HG03095 (cell line): ENCODE measurements at regions not wholly inside any gene's neighbourhood (a gene's known extent, or its start where the extent isn't known, plus 50 kb on each side); places are given as distances from the start of the nearest gene placed in this dataset.
A peak's percentile ranks its signal among the peaks of the same experiment; 100 is the strongest.
"Not testable (repeated sequence)": the region's sequence is repeated elsewhere in the genome, so short reads cannot be mapped to it uniquely, and the experiment has no call there.

Experiments used
- ATAC-seq: cut with Tn5 transposase; IDR thresholded peaks from one replicate; pipeline ENCODE4 v1.9.1; 2021; ENCODE audit warnings: moderate library complexity; ENCODE audit not compliant: unreplicated experiment

DNA sequence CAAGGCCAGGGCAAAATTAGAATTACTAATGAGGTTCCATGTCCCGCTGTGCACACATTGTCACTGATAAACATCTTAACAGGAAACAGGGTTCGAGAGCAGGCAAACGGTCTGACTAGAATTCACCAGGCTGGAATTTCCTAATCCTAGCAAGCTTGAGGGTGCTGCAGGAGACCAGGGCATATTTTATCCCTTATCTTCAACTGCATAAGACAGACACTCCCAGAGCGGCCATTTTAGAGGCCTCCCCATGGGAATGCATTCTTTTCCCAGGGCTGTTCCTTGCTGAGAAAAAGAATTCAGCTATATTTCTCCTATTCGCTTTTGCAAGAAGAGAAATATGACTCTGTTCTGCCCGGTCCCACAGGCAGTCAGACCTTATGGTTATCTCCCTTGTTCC is 282.5 kb upstream of the TACR3 start:
- not testable (repeated sequence) for ATAC-seq

GRCh38 chr4:103998756-103999155 is 279.0 kb upstream of the TACR3 start:
- no peak for ATAC-seq

DNA sequence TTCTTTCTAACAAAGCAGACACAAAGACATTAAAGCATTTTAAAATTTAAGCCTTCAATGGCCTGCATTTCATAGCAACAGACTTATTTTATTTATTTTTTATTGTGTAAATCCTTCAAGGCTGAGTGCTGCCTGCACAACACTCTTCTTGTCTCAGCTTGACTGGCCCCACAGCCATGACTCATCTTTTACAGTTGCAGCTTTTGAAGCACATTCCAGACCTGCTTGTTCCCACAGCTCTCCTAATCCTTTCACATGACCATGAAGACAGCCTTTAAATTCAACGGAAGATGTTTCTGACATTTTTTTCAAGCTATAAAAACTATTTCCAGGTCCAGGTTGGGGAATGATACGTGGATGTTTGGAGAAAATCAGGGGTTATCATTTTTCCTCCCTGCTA is 276.9 kb upstream of the TACR3 start:
- ATAC-seq: no peak

- no peak for ATAC-seq
These were observed 276.3 kb upstream of the TACR3 start for GRCh38 chr4:103996064-103996463.

- no peak for ATAC-seq
These were observed 274.3 kb upstream of the TACR3 start for GRCh38 chr4:103994059-103994458.

- no peak for ATAC-seq
These were observed 262.7 kb upstream of the TACR3 start for GRCh38 chr4:103982454-103982853.

DNA sequence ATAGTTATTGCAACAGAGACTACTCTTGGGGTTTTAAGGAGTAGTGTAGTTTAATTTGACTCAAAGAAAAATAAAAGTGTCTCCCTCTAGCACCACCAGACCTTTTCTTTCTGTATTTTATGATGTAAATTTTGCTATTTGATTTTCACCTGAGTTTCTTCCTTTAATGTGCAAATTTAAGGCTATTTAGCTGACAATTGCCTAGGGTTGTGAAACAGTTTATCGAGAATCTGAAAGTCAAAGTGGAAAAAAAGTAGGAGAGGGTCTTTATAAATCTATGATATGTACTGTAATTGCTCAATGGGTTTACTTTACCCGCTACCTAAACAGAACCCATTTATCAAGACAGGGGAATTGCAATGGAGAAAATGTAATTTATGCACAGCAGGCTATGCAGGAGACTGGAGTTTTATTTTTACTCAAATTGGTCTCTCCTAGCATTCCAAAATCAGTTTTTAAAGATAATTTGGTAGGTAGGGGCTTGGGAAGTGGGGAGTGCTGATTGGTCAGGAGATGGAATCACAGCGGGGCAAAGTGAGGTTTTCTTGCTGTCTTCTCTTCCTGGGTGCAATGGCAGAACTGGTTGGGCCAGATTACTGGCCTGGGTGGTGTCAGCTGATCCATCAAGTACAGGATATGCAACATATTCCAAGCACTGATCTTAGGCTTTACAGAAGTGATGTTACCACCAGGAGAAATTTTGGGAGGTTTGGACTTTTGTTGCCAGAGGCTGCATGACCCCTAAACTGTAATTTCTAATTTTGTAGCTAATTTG is 228.6 kb upstream of the TACR3 start:
- no peak for ATAC-seq

DNA sequence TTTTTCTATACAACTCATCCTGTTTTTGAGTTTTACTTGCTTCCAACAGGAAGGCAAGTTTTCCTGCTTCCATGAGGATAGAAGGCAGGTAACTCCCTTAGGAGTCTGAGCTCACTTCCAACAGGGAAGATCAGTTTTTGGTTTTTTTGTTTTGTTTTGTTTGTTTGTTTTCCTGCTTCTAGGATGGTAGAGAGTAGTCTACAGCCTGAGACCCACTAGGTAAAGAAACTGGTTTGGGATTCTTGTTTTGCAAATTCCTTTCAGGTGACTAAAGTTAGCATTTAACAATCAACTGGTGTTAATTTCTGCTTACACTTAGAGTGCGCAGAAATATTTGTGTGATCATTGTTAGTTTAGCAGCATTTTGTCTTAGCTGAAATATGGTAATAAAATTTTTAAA is 227.8 kb upstream of the TACR3 start:
- no peak for ATAC-seq

GRCh38 chr4:103946621-103947268 is 227.0 kb upstream of the TACR3 start:
- ATAC-seq: not testable (repeated sequence)

DNA sequence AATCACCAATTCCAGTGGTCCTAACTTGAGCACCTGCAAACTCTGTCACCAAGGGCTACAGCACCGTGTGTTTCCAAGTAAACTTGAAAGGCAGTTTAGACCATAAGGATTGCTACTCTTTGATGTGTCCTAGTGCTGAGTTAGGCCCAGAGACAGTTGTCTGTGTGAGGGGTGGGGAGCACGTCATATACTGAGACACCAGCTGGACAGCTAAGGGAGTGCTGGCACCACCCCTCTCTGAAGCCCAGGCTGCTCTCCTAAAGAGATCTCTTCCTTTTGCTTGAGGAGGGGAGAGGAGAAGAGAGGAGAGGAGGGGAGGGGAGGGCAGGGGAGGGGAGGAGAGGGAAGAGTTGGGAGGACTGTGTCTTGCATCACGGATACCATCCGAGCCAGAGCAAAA is 218.7 kb upstream of the TACR3 start:
- ATAC-seq: no peak

- ATAC-seq: no peak
These were observed 216.9 kb upstream of the TACR3 start for GRCh38 chr4:103936653-103937145.

DNA sequence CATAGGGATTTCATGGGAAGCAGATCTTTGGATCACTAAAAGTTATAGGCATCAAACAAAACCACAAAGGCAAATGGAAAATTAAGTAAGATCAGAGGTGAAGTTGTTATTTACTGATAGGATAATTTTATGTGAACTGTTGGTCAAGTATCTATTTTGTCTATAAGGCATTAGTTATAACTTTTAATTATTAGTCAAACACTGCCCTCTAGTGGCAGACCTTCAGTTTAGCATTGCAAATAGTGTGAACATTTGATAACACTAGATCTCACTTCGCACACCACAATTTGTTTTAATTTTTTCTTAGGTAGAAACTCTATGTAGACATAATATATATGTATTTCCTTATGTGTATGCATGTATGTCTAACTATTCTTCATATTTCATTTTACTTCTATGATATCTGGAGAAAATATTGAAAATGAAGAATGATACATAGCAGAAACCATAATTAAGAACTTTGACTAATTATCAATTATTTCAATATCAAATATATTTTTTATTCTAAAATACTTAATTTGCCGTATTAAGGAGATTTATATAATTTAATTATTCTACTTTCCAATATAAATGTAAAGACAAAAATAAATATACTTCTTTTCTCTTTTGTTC is 214.5 kb upstream of the TACR3 start:
- peak; percentile 76 for ATAC-seq

GRCh38 chr4:103928370-103928769 is 208.6 kb upstream of the TACR3 start:
- ATAC-seq: no peak

- ATAC-seq: no peak
These were observed 203.8 kb upstream of the TACR3 start for GRCh38 chr4:103923551-103923950.

GRCh38 chr4:103918214-103918613 is 198.4 kb upstream of the TACR3 start:
- ATAC-seq: no peak

GRCh38 chr4:103915224-103915869 is 195.6 kb upstream of the TACR3 start:
- ATAC-seq: peak; percentile 94

- no peak for ATAC-seq
These were observed 187.6 kb upstream of the TACR3 start for GRCh38 chr4:103907414-103907813.

DNA sequence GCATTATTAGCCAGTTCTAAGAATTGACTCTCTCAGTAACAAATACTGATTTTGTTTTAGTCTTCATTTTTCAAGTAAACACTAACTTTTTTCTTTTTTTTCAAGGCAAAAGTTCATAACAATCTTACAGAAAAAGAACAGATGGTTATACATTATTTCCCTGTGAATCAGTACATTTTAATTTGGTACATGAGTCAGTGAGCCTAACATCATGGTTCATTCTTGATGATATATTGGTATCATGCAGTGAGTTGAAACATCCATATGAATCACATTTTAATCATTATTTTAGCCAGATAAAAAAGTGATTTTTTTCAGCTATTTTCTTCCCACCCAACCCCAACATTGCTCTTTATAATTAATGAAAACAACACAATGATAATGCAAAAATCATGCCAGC is 184.3 kb upstream of the TACR3 start:
- ATAC-seq: no peak

DNA sequence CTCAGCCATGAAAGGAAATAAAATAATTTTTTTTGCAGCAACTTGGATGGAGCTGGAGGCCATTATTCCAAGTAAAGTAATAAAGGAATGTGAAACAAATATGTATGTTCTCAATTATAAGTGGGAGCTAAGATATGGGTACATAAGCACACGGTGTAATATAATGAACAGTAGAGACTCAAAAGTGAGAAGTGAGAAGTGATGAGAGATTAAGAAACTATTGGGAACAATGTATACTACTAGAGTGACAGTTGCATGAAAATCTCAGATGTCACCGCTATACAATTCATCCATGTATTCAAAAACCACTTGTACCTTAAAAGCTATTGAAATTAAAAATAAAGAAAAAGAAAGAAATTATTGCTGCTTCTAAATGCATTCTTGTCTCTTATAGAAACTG is 182.9 kb upstream of the TACR3 start:
- ATAC-seq: no peak

- ATAC-seq: no peak
These were observed 176.2 kb upstream of the TACR3 start for GRCh38 chr4:103895876-103896465.

- no peak for ATAC-seq
These were observed 172.8 kb upstream of the TACR3 start for GRCh38 chr4:103892586-103892985.
